Stomach (tissue), 8 donors: ENCODE measurements at regions not wholly inside any gene's neighbourhood (a gene's known extent, or its start where the extent isn't known, plus 50 kb on each side); places are given as distances from the start of the nearest gene placed in this dataset.

ENCODE experiments used
- DNase-seq, 2 donors: peaks; one replicate each; pipeline versions ENCODE4 v3.0.0 to v3.0.0-alpha.2; 2013 to 2019
- H3K27ac ChIP-seq, 5 donors: fragments of 200-600 bp in 4 of 5; sonication (generic) in 4 of 5; one replicate each; pipeline ENCODE4 v1.5.1; 2013 to 2019; ENCODE audit warnings: mild to moderate bottlenecking in 1 of 5, moderate library complexity in 1 of 5
- H3K27me3 ChIP-seq, 3 donors: fragments of 200-600 bp; sonication (generic); one replicate each; pipeline ENCODE4 v1.5.1; 2017 to 2019; ENCODE audit warnings: mixed run types in 1 of 3
- H3K36me3 ChIP-seq, 4 donors: fragments of 200-600 bp; sonication (generic); 1 replicate in 3 of 4; 2 replicates in 1 of 4; pipeline ENCODE4 v1.5.1; 2016 to 2019
- H3K4me1 ChIP-seq, 4 donors: fragments of 200-600 bp; sonication (generic); one replicate each; pipeline ENCODE4 v1.5.1; 2016 to 2019
- H3K4me3 ChIP-seq, 4 donors: fragments of 200-600 bp; sonication (generic) in 3 of 4; one replicate each; pipeline ENCODE4 v1.5.1; 2016 to 2019; ENCODE audit warnings: mild to moderate bottlenecking in 1 of 4
- H3K9me3 ChIP-seq, 4 donors: fragments of 200-600 bp; sonication (generic); one replicate each; pipeline ENCODE4 v1.5.1; 2016 to 2019
- CTCF ChIP-seq, 7 experiments: fragments of 450-650 bp in 4 of 7; fragments of 200-600 bp in 3 of 7; sonication (generic) in 3 of 7; IDR thresholded peaks; one replicate each; pipeline ENCODE4 v1.5.1; 2016 to 2019; ENCODE audit warnings: antibody characterized with exemption in 7 of 7, control low read depth in 2 of 7, mild to moderate bottlenecking in 1 of 7
- EP300 ChIP-seq: sonication (generic); formaldehyde crosslinking; IDR thresholded peaks from one replicate; pipeline ENCODE4 v1.6.1; 2017; ENCODE audit warnings: antibody characterized with exemption
- POLR2A ChIP-seq, 4 donors: fragments of 450-650 bp; IDR thresholded peaks; one replicate each; pipeline ENCODE4 v1.6.1; 2016; ENCODE audit warnings: antibody characterized with exemption in 4 of 4, control low read depth in 2 of 4, mild to moderate bottlenecking in 1 of 4, moderate library complexity in 1 of 4
- POLR2AphosphoS5 ChIP-seq, 3 donors: sonication (generic); formaldehyde crosslinking; IDR thresholded peaks; one replicate each; pipeline ENCODE4 v1.6.1; 2016; ENCODE audit warnings: antibody characterized with exemption in 3 of 3
- WGBS, 5 donors: extraction: QIAGEN DNeasy Blood & Tissue Kit in 3 of 5; methylation state at CpG; one replicate each; pipeline versions ENCODE4 v1.1.5 to v1.1.7; 2013 to 2018; 5-methylcytosine and 5-hydroxymethylcytosine counted together
- intact Hi-C: fragments of 100-400 bp; cut with DNase I; formaldehyde crosslinking; loops from one replicate; pipeline ENCODE4 v1.15.1; 2023; ENCODE audit warnings: low total_unique reads
- donor health status: healthy with polysubstance abuse.
- donor health status: Bipolar disorder and iron deficiency.
- donor health status: healthy.

GRCh38 chr6:112401083-112401482 is 54.0 kb downstream of the RFPL4B start:
- 88 to 100% (median 94%) methylated on average over 1 of the region's 1 CpG for WGBS, 5 donors
- intact Hi-C loops: no loop called here
- H3K27me3 ChIP-seq: no peaks in the 10 kb centered on the region
- DNase-seq: no peak
- no peak for TF ChIP-seq CTCF (IDR thresholded peaks at IDR 0.05)
- no peak for TF ChIP-seq EP300
- no peak for TF ChIP-seq POLR2A (IDR thresholded peaks at IDR 0.05)
- no peak for TF ChIP-seq POLR2AphosphoS5 (IDR thresholded peaks at IDR 0.05)
- no peaks in the 10 kb centered on the region for H3K36me3 ChIP-seq
- H3K9me3 ChIP-seq: peaks cover 0 to 12% (median 3%) of the 10 kb centered on the region in 4 donors
- no peak overlapping the region for H3K4me3 ChIP-seq
- H3K4me1 ChIP-seq: no peaks in the 10 kb centered on the region
- no peak overlapping the region for H3K27ac ChIP-seq

DNA sequence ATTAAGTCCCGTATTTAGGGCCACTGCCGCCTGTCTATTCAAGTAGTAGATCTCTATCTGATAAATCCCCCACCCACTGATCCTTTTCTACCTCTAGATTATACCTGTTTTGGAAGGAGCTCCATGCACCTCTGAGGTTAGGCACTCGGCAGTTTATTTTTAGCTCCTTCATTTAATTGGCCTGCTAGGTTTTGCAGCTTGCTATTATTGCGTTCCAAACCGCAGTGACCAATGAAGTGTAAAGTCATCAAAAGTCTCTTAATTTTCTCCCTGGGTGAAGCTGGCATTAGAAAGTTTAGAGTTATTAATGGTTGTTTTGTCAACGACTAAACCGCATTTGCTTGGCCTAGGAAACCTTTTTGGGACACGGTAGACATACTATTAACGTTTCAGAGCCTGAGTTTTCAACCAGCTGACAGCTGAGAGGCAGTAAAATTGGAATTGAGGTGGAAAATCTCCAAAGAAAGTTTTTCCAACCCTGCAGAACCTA is 60.0 kb downstream of the RFPL4B start:
- no peak for DNase-seq
- no peaks in the 10 kb centered on the region for H3K4me1 ChIP-seq
- H3K4me3 ChIP-seq: no peak overlapping the region
- H3K9me3 ChIP-seq: no peaks in the 10 kb centered on the region
- no peak overlapping the region for H3K27ac ChIP-seq
- intact Hi-C loops: no loop called here
- H3K27me3 ChIP-seq: no peaks in the 10 kb centered on the region
- whole genome bisulfite sequencing, 5 donors: 69 to 81% (median 80%) methylated on average over 9 of the region's 9 CpGs
- H3K36me3 ChIP-seq: no peaks in the 10 kb centered on the region
- TF ChIP-seq POLR2AphosphoS5 (IDR thresholded peaks at IDR 0.05) (no peak), EP300 (no peak), POLR2A (IDR thresholded peaks at IDR 0.05) (no peak), CTCF (IDR thresholded peaks at IDR 0.05) (no peak)

GRCh38 chr6:112408522-112408921 is 61.4 kb downstream of the RFPL4B start:
- TF ChIP-seq POLR2AphosphoS5 (IDR thresholded peaks at IDR 0.05): no peak
- TF ChIP-seq EP300: no peak
- TF ChIP-seq POLR2A (IDR thresholded peaks at IDR 0.05): no peak
- TF ChIP-seq CTCF (IDR thresholded peaks at IDR 0.05): no peak
- Histone ChIP-seq H3K9me3 (no peaks in the 10 kb centered on the region), H3K4me3 (no peak overlapping the region), H3K36me3 (no peaks in the 10 kb centered on the region), H3K27me3 (no peaks in the 10 kb centered on the region), H3K27ac (no peak overlapping the region), H3K4me1 (no peaks in the 10 kb centered on the region)
- intact Hi-C loops: no loop called here
- 91 to 97% (median 93%) methylated on average over 10 of the region's 10 CpGs for WGBS, 5 donors
- no peak for DNase-seq

DNA sequence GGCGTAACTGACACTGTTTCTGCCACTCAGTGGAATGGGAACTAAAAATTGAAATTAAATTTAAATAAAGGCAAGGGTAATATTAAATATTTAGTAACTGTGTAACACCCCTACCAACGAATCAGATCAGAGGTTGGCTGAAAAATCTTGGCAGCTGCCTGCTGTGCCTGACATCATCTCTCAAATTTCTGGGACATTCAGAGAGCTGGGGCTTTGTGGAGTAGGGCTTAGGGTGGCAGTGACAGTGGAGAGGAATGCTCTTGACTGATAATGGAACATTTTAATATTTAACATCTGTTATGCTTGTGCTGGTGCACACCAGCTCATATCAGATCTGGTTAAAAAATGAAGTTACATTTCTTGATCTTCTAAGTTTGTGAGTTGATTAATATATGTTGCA is 62.2 kb downstream of the RFPL4B start:
- WGBS, 5 donors: 56 to 66% (median 63%) methylated on average over 2 of the region's 2 CpGs
- H3K36me3 ChIP-seq: no peaks in the 10 kb centered on the region
- no peaks in the 10 kb centered on the region for H3K27me3 ChIP-seq
- H3K4me1 ChIP-seq: no peaks in the 10 kb centered on the region
- intact Hi-C loops: no loop called here
- TF ChIP-seq EP300 (no peak), CTCF (IDR thresholded peaks at IDR 0.05) (no peak), POLR2AphosphoS5 (IDR thresholded peaks at IDR 0.05) (no peak), POLR2A (IDR thresholded peaks at IDR 0.05) (no peak)
- DNase-seq: peak in 1 of 2 donors; percentile 10
- H3K4me3 ChIP-seq: no peak overlapping the region
- no peak overlapping the region for H3K27ac ChIP-seq
- no peaks in the 10 kb centered on the region for H3K9me3 ChIP-seq
